GM12892 (cell line): ENCODE measurements at regions not wholly inside any gene's neighbourhood (a gene's known extent, or its start where the extent isn't known, plus 50 kb on each side); places are given as distances from the start of the nearest gene placed in this dataset.

Source experiments
- POLR2A ChIP-seq: IDR thresholded peaks from 2 replicates; pipeline ENCODE4 v1.6.1; 2011; ENCODE audit warnings: low read depth, low read length, control low read depth
- POLR2AphosphoS5 ChIP-seq: IDR thresholded peaks from 2 replicates; pipeline ENCODE4 v1.6.1; 2011; ENCODE audit warnings: low read depth, low read length, control low read depth

GRCh38 chr13:78036841-78037240 is 118.2 kb upstream of the EDNRB start:
- no peak for TF ChIP-seq POLR2A
- TF ChIP-seq POLR2AphosphoS5: no peak
